ENCODE measurements at regions not wholly inside any gene's neighbourhood (a gene's known extent, or its start where the extent isn't known, plus 50 kb on each side); places are given as distances from the start of the nearest gene placed in this dataset.

DNA sequence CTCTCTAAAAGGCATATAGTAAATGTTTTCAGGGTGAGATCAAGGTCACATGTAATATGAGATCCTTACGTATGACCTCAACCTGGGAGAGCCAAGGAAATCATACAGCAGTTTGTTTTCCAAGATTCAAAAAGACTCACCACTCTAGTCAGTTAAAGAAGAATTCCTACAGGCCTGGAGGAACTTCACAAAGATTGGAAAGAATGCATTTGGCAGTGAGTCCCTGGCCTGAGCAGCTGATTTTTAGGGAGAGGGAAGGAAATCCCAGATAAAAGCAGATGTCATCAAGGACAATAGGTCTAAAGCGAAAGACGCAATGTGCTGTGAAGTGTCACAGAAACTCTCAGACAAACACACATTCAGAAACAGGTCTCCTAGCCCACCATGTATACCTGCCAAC, 424.0 kb upstream of the ZNF462 start:
- TF ChIP-seq, protein P1, sequence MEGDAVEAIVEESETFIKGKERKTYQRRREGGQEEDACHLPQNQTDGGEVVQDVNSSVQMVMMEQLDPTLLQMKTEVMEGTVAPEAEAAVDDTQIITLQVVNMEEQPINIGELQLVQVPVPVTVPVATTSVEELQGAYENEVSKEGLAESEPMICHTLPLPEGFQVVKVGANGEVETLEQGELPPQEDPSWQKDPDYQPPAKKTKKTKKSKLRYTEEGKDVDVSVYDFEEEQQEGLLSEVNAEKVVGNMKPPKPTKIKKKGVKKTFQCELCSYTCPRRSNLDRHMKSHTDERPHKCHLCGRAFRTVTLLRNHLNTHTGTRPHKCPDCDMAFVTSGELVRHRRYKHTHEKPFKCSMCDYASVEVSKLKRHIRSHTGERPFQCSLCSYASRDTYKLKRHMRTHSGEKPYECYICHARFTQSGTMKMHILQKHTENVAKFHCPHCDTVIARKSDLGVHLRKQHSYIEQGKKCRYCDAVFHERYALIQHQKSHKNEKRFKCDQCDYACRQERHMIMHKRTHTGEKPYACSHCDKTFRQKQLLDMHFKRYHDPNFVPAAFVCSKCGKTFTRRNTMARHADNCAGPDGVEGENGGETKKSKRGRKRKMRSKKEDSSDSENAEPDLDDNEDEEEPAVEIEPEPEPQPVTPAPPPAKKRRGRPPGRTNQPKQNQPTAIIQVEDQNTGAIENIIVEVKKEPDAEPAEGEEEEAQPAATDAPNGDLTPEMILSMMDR (IDR thresholded peaks at IDR 0.05; ENCODE audit: borderline replicate concordance, extremely low read depth, low read length, poor library complexity, severe bottlenecking): no peak
- TF ChIP-seq EZH2 (IDR thresholded peaks at IDR 0.05; ENCODE audit: borderline replicate concordance, low read depth, low read length, severe bottlenecking): no peak

Measured in DND-41 (cell line).